Neural progenitor cell (in vitro differentiated cells): ENCODE measurements at regions not wholly inside any gene's neighbourhood (a gene's known extent, or its start where the extent isn't known, plus 50 kb on each side); places are given as distances from the start of the nearest gene placed in this dataset.

Experiments
- DNase-seq: peaks from one replicate; pipeline ENCODE4 v3.0.0-alpha.2; 2016; ENCODE audit warnings: low spot score
- H2AFZ ChIP-seq: fragments of 200-600 bp; sonication (generic); replicated peaks from 2 replicates; pipeline ENCODE4 v1.6.1; 2016; ENCODE audit warnings: antibody characterized with exemption
- H3F3A ChIP-seq: fragments of 200-600 bp; sonication (generic); 2 replicates; pipeline ENCODE4 v1.6.1; 2016; ENCODE audit warnings: antibody characterized with exemption, low read depth
- H3K27ac ChIP-seq: fragments of 200-600 bp; sonication (generic); 2 replicates; pipeline ENCODE4 v1.5.1; 2016; ENCODE audit warnings: mild to moderate bottlenecking
- H3K27me3 ChIP-seq: fragments of 200-600 bp; sonication (generic); 2 replicates; pipeline ENCODE4 v1.6.1; 2016; ENCODE audit warnings: mild to moderate bottlenecking, moderate library complexity
- H3K36me3 ChIP-seq: fragments of 200-600 bp; sonication (generic); 2 replicates; pipeline ENCODE4 v1.5.1; 2016
- H3K4me1 ChIP-seq: fragments of 200-600 bp; sonication (generic); 2 replicates; pipeline ENCODE4 v1.6.1; 2016; ENCODE audit warnings: mixed run types
- H3K4me2 ChIP-seq: fragments of 200-600 bp; sonication (generic); 2 replicates; pipeline ENCODE4 v1.6.1; 2016
- H3K4me3 ChIP-seq: fragments of 200-600 bp; sonication (generic); 2 replicates; pipeline ENCODE4 v1.5.1; 2016
- H3K79me2 ChIP-seq: fragments of 200-600 bp; sonication (generic); 2 replicates; pipeline ENCODE4 v1.6.1; 2016; ENCODE audit warnings: low read depth
- H3K9ac ChIP-seq: fragments of 200-600 bp; sonication (generic); 2 replicates; pipeline ENCODE4 v1.6.1; 2016
- H3K9me3 ChIP-seq: fragments of 200-600 bp; sonication (generic); 2 replicates; pipeline ENCODE4 v1.5.1; 2016; ENCODE audit warnings: low read depth
- H4K20me1 ChIP-seq: fragments of 200-600 bp; sonication (generic); 2 replicates; pipeline ENCODE4 v1.6.1; 2016; ENCODE audit warnings: low read depth
- H3K27ac Mint-ChIP-seq: 3 replicates; pipeline ENCODE4 v1.8.0; 2021; ENCODE audit warnings: mixed read lengths
- H3K27me3 Mint-ChIP-seq: 2 replicates; pipeline ENCODE4 v1.8.0; 2022; ENCODE audit warnings: low read depth, mild to moderate bottlenecking, inconsistent platforms, moderate library complexity, mixed read lengths; ENCODE audit not compliant: insufficient read depth
- H3K36me3 Mint-ChIP-seq: 3 replicates; pipeline ENCODE4 v1.8.0; 2021; ENCODE audit warnings: mixed read lengths
- H3K4me1 Mint-ChIP-seq: 3 replicates; pipeline ENCODE4 v1.8.0; 2021; ENCODE audit warnings: mixed read lengths
- H3K4me3 Mint-ChIP-seq: 3 replicates; pipeline ENCODE4 v1.8.0; 2021; ENCODE audit warnings: mild to moderate bottlenecking, moderate library complexity, mixed read lengths
- H3K9me3 Mint-ChIP-seq: 3 replicates; pipeline ENCODE4 v1.8.0; 2020; ENCODE audit warnings: mixed read lengths
- CTCF ChIP-seq: fragments of 200-600 bp; sonication (generic); IDR thresholded peaks from 2 replicates; pipeline ENCODE4 v1.5.1; 2017; ENCODE audit warnings: antibody characterized with exemption, mild to moderate bottlenecking
- EZH2 ChIP-seq: fragments of 200-600 bp; sonication (generic); IDR thresholded peaks from 2 replicates; pipeline ENCODE4 v1.6.1; 2017; ENCODE audit warnings: antibody characterized with exemption, mild to moderate bottlenecking, moderate library complexity
- EZH2phosphoT487 ChIP-seq: fragments of 200-600 bp; sonication (generic); IDR thresholded peaks from 2 replicates; pipeline ENCODE4 v1.6.1; 2017; ENCODE audit warnings: antibody characterized with exemption

- H3K36me3 ChIP-seq: no peaks in the 10 kb centered on the region
- DNase-seq: no peak
- no peaks in the 10 kb centered on the region for H3F3A ChIP-seq
- H3K9ac ChIP-seq: no peak overlapping the region
- H3K4me1 ChIP-seq: no peaks in the 10 kb centered on the region
- H3K4me3 Mint-ChIP-seq: no peak overlapping the region
- no peaks in the 10 kb centered on the region for H3K27me3 ChIP-seq
- H3K27ac ChIP-seq: no peak overlapping the region
- H3K4me1 Mint-ChIP-seq: no peaks in the 10 kb centered on the region
- H3K4me2 ChIP-seq: no peak overlapping the region
- H3K9me3 Mint-ChIP-seq: peaks cover 3% of the 10 kb centered on the region
- no peak overlapping the region for H3K4me3 ChIP-seq
- H4K20me1 ChIP-seq: no peaks in the 10 kb centered on the region
- no peaks in the 10 kb centered on the region for H3K9me3 ChIP-seq
- H3K27me3 Mint-ChIP-seq: peaks cover 3% of the 10 kb centered on the region
- no peak overlapping the region for H3K27ac Mint-ChIP-seq
- no peaks in the 10 kb centered on the region for H3K79me2 ChIP-seq
- H3K36me3 Mint-ChIP-seq: no peaks in the 10 kb centered on the region
- TF ChIP-seq EZH2 (no peak), EZH2phosphoT487 (no peak), CTCF (no peak)
- H2AFZ ChIP-seq: no peak overlapping the region
Measured at GRCh38 chr4:178602833-178603232, 1160.6 kb upstream of the AGA start.

DNA sequence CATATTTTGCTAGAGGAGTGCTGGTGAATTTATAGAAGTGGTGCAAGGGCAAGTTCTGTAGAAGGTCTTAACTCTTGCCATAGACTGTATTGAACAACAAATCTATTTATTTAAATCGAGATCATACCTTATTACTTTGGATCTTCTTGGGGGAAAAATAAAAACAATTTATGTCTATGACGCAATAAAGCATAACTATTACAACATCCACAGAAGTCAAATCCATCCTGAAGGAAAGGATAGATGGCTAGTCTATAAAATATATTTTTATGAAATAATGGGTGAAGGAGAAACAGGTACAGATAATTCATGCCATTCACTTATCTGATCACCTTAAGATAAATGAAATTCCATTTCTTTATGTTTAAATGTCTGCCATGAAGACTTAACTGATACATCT is 1168.8 kb upstream of the AGA start:
- H3K9me3 Mint-ChIP-seq: no peaks in the 10 kb centered on the region
- Histone ChIP-seq H4K20me1 (no peaks in the 10 kb centered on the region), H3K9me3 (no peaks in the 10 kb centered on the region), H3K36me3 (no peaks in the 10 kb centered on the region), H3K79me2 (no peaks in the 10 kb centered on the region), H3K27ac (no peak overlapping the region), H3K4me3 (no peak overlapping the region), H2AFZ (no peak overlapping the region), H3K9ac (no peak overlapping the region), H3K4me1 (no peaks in the 10 kb centered on the region), H3F3A (no peaks in the 10 kb centered on the region), H3K4me2 (no peak overlapping the region), H3K27me3 (no peaks in the 10 kb centered on the region)
- H3K36me3 Mint-ChIP-seq: no peaks in the 10 kb centered on the region
- DNase-seq: no peak
- no peak overlapping the region for H3K4me3 Mint-ChIP-seq
- peaks cover 7% of the 10 kb centered on the region for H3K4me1 Mint-ChIP-seq
- no peak for TF ChIP-seq EZH2phosphoT487
- no peak for TF ChIP-seq EZH2
- no peak for TF ChIP-seq CTCF
- H3K27me3 Mint-ChIP-seq: peaks cover 2% of the 10 kb centered on the region
- H3K27ac Mint-ChIP-seq: no peak overlapping the region

GRCh38 chr4:178612733-178613132 is 1170.5 kb upstream of the AGA start:
- no peak for TF ChIP-seq EZH2
- no peak for TF ChIP-seq EZH2phosphoT487
- no peak for TF ChIP-seq CTCF
- Histone ChIP-seq H3K9me3 (no peaks in the 10 kb centered on the region), H3K4me2 (no peak overlapping the region), H2AFZ (peak overlapping the region; percentile 35), H3K36me3 (no peaks in the 10 kb centered on the region), H3K27me3 (no peaks in the 10 kb centered on the region), H3K9ac (no peak overlapping the region), H4K20me1 (no peaks in the 10 kb centered on the region), H3F3A (no peaks in the 10 kb centered on the region), H3K4me3 (no peak overlapping the region), H3K79me2 (no peaks in the 10 kb centered on the region), H3K4me1 (no peaks in the 10 kb centered on the region), H3K27ac (no peak overlapping the region)
- peaks cover 2% of the 10 kb centered on the region for H3K27me3 Mint-ChIP-seq
- DNase-seq: no peak
- H3K4me1 Mint-ChIP-seq: peaks cover 7% of the 10 kb centered on the region
- H3K9me3 Mint-ChIP-seq: no peaks in the 10 kb centered on the region
- H3K27ac Mint-ChIP-seq: no peak overlapping the region
- H3K4me3 Mint-ChIP-seq: no peak overlapping the region
- H3K36me3 Mint-ChIP-seq: no peaks in the 10 kb centered on the region

DNA sequence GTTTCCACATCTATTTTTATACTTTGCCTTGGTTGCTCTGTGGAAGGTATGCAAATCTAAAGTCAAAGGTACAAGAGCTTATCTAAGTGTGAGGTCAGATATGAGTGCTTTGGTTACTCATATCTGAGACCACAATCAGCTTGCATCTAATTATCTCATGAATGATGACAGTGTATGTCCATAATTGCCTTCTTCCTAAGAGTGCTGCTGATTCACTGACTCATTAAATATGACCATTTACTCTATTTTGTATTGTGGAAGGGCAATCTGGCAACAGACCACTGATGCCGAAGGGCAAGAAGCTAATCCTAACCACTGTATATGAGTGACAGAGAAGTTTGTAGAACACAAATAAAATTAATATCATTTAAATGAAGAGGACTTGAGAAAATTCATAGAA is 1190.2 kb upstream of the AGA start:
- no peak overlapping the region for H3K4me3 Mint-ChIP-seq
- Histone ChIP-seq H3K4me2 (no peak overlapping the region), H3K4me1 (no peaks in the 10 kb centered on the region), H3K9me3 (no peaks in the 10 kb centered on the region), H3F3A (no peaks in the 10 kb centered on the region), H3K4me3 (no peak overlapping the region), H3K27me3 (no peaks in the 10 kb centered on the region), H3K79me2 (no peaks in the 10 kb centered on the region), H4K20me1 (no peaks in the 10 kb centered on the region), H2AFZ (no peak overlapping the region), H3K27ac (no peak overlapping the region), H3K9ac (no peak overlapping the region), H3K36me3 (no peaks in the 10 kb centered on the region)
- TF ChIP-seq CTCF (no peak), EZH2phosphoT487 (no peak), EZH2 (no peak)
- peaks cover 2% of the 10 kb centered on the region for H3K36me3 Mint-ChIP-seq
- no peaks in the 10 kb centered on the region for H3K9me3 Mint-ChIP-seq
- H3K4me1 Mint-ChIP-seq: no peaks in the 10 kb centered on the region
- DNase-seq: no peak
- H3K27ac Mint-ChIP-seq: no peak overlapping the region
- H3K27me3 Mint-ChIP-seq: peaks cover 2% of the 10 kb centered on the region
